Right atrium auricular region (tissue), 2 donors: ENCODE measurements at regions not wholly inside any gene's neighbourhood (a gene's known extent, or its start where the extent isn't known, plus 50 kb on each side); places are given as distances from the start of the nearest gene placed in this dataset.

Source experiments
- DNase-seq: peaks from one replicate; pipeline ENCODE4 v3.0.0-alpha.2; 2019; ENCODE audit warnings: low spot score
- H3K27ac ChIP-seq, 2 donors: fragments of 200-600 bp; sonication (generic); 1 replicate in 1 of 2; 2 replicates in 1 of 2; pipeline ENCODE4 v1.5.1; 2016 to 2019
- H3K27me3 ChIP-seq, 2 donors: fragments of 200-600 bp; sonication (generic); one replicate each; pipeline versions ENCODE4 v1.5.1 to v1.6.0; 2017 to 2019
- H3K36me3 ChIP-seq: fragments of 200-600 bp; sonication (generic); one replicate; pipeline ENCODE4 v1.5.1; 2016
- H3K4me1 ChIP-seq, 2 donors: fragments of 200-600 bp; sonication (generic); one replicate each; pipeline versions ENCODE4 v1.5.1 to v1.6.0; 2017 to 2019
- H3K4me3 ChIP-seq, 2 donors: fragments of 200-600 bp; sonication (generic); 1 replicate in 1 of 2; 2 replicates in 1 of 2; pipeline ENCODE4 v1.5.1; 2017 to 2019; ENCODE audit warnings: mild to moderate bottlenecking in 1 of 2, moderate library complexity in 1 of 2
- H3K9me3 ChIP-seq, 2 donors: fragments of 200-600 bp; sonication (generic); one replicate each; pipeline ENCODE4 v1.5.1; 2019
- TF ChIP-seq, protein P1 (sequence below), 2 donors: fragments of 200-600 bp; sonication (generic); IDR thresholded peaks; one replicate each; pipeline ENCODE4 v1.5.1; 2019; ENCODE audit warnings: antibody characterized with exemption in 2 of 2

DNA sequence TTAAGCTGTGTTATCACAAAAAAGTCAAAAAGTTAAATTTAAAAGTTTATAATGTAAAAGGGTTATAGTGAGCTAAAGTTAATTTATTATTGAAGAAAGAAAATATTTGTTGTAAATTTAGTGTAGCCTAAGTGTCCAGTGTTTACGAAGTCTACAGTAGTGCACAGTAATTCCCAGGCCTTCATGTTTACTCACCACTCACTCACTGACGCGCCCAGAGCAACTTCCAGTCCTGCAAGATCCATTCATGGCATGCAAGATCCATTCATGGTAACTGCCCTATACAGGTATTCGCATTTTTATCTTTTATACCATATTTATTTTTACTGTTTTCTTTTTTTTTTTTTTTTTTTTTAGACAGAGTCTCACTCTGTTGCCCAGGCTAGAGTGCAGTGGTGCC is 69.5 kb downstream of the TPRA1 start:
- no peak overlapping the region for H3K27ac ChIP-seq
- no peaks in the 10 kb centered on the region for H3K36me3 ChIP-seq
- H3K4me3 ChIP-seq = no peak overlapping the region
- H3K27me3 ChIP-seq = no peaks in the 10 kb centered on the region
- peaks cover 0 to 14% of the 10 kb centered on the region in 2 donors for H3K9me3 ChIP-seq
- DNase-seq = no peak
- TF ChIP-seq, protein P1, sequence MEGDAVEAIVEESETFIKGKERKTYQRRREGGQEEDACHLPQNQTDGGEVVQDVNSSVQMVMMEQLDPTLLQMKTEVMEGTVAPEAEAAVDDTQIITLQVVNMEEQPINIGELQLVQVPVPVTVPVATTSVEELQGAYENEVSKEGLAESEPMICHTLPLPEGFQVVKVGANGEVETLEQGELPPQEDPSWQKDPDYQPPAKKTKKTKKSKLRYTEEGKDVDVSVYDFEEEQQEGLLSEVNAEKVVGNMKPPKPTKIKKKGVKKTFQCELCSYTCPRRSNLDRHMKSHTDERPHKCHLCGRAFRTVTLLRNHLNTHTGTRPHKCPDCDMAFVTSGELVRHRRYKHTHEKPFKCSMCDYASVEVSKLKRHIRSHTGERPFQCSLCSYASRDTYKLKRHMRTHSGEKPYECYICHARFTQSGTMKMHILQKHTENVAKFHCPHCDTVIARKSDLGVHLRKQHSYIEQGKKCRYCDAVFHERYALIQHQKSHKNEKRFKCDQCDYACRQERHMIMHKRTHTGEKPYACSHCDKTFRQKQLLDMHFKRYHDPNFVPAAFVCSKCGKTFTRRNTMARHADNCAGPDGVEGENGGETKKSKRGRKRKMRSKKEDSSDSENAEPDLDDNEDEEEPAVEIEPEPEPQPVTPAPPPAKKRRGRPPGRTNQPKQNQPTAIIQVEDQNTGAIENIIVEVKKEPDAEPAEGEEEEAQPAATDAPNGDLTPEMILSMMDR (IDR thresholded peaks at IDR 0.05) = no peak
- no peaks in the 10 kb centered on the region for H3K4me1 ChIP-seq

DNA sequence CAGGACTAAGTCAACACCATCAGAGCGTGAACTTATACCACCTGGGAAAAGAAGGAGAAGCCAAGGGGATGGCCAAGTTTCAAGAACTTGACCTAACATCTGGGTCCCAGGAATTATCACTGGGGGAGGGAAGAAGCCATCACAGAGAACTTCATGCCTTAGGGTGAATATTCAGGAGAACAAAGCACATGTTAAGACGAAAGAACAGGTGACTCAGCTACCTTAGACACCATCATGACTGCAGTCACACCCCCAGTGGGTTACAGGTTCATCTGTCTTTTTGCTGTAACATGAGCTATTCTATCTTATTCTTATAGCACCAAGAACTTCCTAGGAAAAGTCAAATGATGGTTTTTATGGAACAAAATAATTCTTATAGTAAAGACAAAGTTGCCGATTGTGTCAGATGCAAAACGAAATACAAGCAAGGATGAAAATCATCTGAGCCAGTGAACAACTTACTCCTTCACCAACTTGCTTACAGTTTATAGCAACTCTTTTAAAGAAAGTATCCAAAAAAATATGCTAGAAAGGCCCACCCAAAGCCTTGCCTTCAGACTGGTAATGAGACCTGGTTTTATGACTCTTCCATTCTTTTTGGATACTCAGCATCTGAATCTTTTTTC is 72.0 kb downstream of the TPRA1 start:
- TF ChIP-seq, protein P1 (IDR thresholded peaks at IDR 0.05) = no peak
- peaks cover 0 to 14% of the 10 kb centered on the region in 2 donors for H3K9me3 ChIP-seq
- no peak overlapping the region for H3K27ac ChIP-seq
- H3K4me3 ChIP-seq = no peak overlapping the region
- no peaks in the 10 kb centered on the region for H3K4me1 ChIP-seq
- DNase-seq = no peak
- no peaks in the 10 kb centered on the region for H3K27me3 ChIP-seq
- H3K36me3 ChIP-seq = no peaks in the 10 kb centered on the region

DNA sequence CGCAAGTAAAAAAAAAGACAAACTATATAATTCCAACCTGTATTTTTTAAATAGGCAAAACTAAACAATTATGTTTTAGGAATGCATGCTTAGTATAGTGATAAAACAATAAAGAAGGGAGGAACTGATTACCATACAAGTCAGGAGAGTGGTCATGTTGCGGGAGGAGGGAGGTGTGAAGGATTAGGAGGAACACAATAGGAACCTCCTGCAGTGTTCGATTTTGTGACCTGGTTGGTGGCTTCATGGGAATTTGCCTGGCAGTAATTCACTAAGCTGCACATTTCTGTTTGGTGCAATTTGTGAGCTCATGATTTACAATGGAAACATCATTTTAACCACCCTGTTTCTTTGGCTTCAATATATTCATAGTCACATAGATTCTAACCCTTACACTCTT is 78.3 kb downstream of the TPRA1 start:
- Histone ChIP-seq H3K4me3 (no peak overlapping the region), H3K9me3 (no peaks in the 10 kb centered on the region), H3K4me1 (no peaks in the 10 kb centered on the region), H3K27ac (no peak overlapping the region), H3K27me3 (no peaks in the 10 kb centered on the region), H3K36me3 (no peaks in the 10 kb centered on the region)
- TF ChIP-seq, protein P1 (IDR thresholded peaks at IDR 0.05) = no peak
- no peak for DNase-seq

DNA sequence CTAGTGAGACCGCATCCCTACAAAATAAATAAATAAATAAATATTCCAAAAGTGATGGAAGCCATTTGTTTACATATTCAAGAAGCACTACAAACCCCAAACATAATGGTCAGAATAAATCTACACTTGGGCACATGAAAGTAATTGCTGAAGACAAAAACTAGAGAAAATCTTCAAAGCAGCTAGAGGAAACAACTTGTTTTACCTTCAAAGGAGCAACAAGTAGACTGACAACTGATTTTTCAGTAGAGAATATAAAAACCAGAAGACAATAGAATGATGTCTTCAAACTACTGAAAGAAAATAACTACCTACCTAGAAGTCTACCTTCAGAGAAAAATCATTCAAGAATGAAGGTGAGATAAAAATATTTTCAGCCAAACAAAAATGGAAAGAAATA is 89.4 kb downstream of the TPRA1 start:
- Histone ChIP-seq H3K27me3 (no peaks in the 10 kb centered on the region), H3K36me3 (no peaks in the 10 kb centered on the region), H3K4me3 (no peak overlapping the region), H3K27ac (no peak overlapping the region), H3K9me3 (peaks cover 0 to 37% of the 10 kb centered on the region in 2 donors), H3K4me1 (no peaks in the 10 kb centered on the region)
- TF ChIP-seq, protein P1 (IDR thresholded peaks at IDR 0.05) = no peak
- no peak for DNase-seq

DNA sequence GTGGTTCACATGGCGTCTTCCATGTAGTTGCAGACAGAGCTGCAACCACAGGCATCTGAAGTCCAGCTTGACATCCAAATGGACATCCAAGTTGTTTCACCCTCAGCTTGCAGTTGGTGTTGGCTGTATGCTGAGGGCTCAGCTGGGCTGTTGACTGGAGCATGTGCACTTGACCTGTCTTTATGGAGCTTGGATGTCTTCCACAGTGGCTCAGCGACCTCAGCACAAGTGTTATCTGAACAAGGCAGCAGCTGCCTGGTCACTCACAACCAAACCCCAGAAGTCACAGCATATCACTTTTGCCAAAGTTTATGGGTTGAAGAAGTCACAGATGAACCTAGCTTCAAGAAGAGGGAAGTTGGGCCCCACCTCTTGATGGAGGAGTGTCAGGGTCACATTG is 92.9 kb downstream of the TPRA1 start:
- TF ChIP-seq, protein P1 (IDR thresholded peaks at IDR 0.05) = no peak
- H3K4me3 ChIP-seq = no peak overlapping the region
- DNase-seq = no peak

DNA sequence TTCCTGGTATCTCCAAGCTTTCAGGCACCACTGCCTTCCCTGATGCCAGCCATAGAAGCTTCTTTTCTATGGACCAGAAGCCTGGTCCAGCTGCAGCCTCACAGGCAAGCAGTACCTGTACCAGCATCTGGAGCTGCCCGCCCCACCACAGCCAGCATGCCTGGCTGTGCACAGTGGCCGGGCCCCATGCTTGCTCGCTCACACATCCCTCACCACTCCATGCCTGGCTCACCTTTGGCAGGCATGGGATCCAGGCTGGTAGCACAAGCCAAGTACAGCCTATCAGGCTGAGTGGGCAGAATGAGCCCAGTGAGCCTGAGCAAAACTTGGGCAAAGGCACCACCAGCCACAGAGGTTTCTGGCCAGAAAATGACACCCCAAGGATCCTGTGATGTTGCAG is 93.4 kb downstream of the TPRA1 start:
- H3K27me3 ChIP-seq = no peaks in the 10 kb centered on the region
- DNase-seq = no peak
- peaks cover 0 to 25% of the 10 kb centered on the region in 2 donors for H3K9me3 ChIP-seq
- no peaks in the 10 kb centered on the region for H3K4me1 ChIP-seq
- no peaks in the 10 kb centered on the region for H3K36me3 ChIP-seq
- H3K27ac ChIP-seq = no peak overlapping the region
- TF ChIP-seq, protein P1 (IDR thresholded peaks at IDR 0.05) = no peak
- H3K4me3 ChIP-seq = no peak overlapping the region

More for the DNA sequence above, 92.9 kb downstream of the TPRA1 start:
- Histone ChIP-seq H3K27me3 (no peaks in the 10 kb centered on the region), H3K4me1 (no peaks in the 10 kb centered on the region), H3K9me3 (peaks cover 0 to 30% of the 10 kb centered on the region in 2 donors), H3K27ac (no peak overlapping the region), H3K36me3 (no peaks in the 10 kb centered on the region)
